ENCODE measurements at regions not wholly inside any gene's neighbourhood (a gene's known extent, or its start where the extent isn't known, plus 50 kb on each side); places are given as distances from the start of the nearest gene placed in this dataset.
"Not testable (repeated sequence)": the region's sequence is repeated elsewhere in the genome, so short reads cannot be mapped to it uniquely, and the experiment has no call there.

DNA sequence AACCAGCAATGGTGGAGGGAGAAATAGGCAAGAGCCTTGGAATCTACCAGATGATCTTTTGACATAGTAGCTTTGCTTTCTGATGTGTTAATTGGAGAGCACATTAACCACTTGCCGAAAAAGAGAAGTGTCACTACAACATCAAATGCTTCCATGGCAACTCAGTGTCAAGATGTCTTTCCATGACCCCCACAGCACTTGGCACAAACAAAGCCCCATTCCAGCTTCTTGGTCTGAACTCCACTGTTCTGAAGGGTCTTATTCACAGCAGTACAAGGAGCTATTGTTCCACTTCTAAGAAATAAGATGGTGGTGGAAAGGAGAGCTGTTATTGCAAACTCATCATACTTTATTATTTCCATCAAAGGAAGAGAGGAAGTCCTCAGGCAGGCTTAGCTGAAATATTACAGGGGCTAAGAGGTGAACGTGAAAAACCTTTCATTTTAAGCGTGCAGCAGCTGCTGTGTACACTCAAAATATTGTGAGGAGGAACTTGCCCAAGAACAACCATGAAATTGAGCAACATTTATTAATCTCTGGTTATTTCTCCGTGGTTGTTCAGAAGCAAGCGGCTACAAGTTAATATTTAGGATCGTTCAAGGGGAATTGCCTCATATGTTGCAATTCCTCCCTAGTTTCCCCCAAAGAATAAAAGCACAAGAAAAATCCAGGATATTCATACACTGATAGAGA, 354.8 kb upstream of the CELF2 start:
- no peak for DNase-seq

DNA sequence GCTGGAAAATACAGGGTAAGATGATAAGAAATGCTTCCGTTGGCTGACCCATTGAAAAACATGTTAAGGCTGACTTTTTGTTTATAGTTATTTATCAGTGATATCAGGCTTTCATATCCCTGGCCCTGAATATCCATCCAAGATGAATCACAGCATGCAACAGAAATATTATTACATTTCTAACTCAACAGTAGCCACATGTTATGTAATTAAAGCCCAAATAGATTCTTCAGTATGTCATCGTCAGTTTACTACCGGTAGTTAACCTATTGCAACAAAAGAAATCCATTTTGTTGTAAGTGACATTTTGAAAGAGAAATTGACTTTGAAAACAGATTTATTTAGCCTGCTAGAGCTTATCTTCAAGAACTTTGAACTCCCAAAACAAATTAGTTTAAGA, 354.1 kb upstream of the CELF2 start:
- no peak for DNase-seq

DNA sequence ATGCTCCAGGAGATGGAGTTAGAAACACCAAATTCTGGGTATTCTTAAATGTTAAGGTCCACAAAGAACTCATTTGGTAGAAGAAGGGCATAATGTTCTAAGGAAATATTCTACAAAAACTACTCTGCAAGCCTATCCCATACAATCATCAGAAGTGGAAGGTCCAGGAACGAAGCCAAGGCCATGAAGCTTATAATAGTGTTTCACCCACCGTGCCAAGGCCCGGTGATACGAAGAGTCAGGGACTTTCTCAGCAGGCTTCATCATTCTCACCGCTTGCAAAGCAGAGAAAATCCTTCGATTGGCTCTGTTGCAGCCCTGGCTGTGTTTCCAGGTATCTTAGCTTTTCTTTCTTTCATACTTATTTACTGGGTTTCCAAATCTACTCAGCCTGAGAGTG, 351.9 kb upstream of the CELF2 start:
- no peak for DNase-seq

DNA sequence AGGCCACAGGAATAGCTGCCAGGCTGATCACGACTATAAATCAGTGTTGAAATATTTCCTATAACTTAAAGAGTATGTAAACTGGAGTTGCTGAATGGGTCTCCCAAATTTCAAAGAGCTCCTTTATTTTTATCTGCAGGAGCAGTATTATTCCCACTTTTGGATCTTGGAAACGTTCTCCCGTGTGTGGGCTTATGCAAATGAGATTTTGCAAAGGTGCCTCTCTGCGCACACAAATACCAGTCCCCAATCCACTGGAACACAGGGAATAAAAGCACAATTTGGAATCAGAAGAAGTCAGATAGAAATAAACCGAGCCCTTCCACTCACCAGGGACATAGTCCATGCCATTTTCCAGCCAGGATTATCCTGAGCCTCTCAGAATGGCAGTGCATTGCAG, 350.2 kb upstream of the CELF2 start:
- DNase-seq: no peak

DNA sequence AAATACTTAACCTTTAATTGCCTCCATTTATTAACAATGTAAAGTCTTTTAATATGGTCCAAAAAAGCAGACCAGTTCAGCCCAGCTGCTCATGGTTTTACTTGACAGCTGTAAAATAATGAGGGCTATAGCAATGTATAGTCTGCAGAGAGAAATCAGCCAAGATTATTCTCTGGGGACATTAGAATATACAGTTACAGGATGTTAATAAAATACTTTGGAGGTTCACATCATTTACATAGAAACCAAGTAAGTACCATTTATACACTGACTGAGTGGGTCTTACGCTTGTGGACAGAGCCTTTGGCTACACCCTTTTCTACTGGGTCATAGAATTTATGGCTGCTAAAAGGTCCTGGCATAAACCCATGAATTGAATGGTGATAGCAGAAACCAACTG, 340.7 kb upstream of the CELF2 start:
- no peak for DNase-seq

DNA sequence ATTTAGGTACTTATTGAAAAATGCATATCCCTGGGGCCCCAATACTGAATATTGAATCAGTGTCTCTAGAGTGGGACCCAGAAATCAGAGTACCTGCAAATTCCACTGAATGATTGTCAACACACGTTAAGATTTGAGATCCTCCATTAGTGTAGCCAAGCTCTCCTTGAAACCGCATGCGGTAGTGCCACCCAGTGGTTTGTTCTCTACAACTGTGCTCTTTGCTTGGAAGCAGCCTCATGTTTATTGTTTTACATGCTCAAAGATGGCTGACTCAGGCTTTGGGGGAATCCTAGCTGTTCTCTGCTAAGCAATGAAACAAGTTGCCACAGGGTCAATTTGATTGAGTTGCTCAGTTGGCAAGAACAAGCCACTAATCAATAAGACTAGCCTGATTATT, 340.2 kb upstream of the CELF2 start:
- DNase-seq: no peak

DNA sequence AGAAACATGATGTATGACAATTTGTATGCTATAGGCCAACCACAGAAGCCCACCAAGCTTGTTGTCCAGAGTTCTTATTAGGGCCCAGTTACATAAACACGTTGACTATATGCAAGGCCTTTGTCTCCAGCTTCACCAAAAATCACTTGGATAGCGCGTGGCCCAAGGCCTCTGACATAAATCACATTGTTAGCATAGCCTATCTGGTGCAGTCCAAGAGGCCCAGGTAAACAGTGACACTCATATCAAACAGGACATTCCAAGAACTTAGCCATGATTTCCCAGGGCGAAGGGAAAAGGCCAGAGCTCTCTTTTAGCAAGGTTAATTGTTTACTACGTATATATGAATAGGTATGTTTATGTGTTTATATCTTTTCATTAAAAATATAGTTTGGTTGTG, 337.2 kb upstream of the CELF2 start:
- no peak for DNase-seq

DNA sequence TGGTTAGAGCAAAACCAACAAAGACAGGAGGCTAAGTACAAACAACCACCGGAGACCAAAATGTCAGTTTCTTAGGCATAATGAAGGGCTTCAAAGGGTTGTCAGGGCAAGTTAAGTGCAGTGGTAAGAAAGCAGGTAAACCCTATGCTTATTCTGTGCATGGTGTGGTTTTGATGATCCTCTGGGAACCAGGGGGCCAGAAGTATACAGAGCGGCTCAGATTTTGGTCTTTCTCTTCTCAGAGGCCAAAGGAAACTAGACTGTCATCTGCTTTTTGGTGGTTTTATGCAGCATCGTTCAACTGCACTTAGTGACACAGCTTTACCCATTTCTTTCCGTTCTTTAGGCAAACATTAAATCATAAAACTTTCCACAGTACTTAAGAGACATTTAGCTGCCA, 332.7 kb upstream of the CELF2 start:
- DNase-seq: no peak

DNA sequence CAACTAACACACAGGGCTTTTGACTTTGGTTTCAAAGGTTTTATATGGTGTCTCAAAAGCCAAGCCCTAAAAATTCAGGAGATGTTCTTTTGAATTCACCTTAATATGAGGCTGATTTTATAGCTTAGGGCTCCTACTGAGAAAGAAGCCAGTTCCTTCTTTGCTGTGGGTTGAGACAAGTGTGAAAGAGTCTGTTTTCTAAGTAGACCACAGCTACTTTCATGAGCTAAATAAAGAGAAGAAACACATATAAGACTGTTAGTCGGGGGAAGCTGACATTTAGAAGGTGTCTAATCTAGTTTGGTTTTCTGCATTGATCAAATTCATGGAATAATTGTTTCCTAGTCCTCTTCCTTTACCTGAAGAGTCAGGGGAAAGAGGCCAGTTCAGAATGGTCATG, 332.1 kb upstream of the CELF2 start:
- no peak for DNase-seq

DNA sequence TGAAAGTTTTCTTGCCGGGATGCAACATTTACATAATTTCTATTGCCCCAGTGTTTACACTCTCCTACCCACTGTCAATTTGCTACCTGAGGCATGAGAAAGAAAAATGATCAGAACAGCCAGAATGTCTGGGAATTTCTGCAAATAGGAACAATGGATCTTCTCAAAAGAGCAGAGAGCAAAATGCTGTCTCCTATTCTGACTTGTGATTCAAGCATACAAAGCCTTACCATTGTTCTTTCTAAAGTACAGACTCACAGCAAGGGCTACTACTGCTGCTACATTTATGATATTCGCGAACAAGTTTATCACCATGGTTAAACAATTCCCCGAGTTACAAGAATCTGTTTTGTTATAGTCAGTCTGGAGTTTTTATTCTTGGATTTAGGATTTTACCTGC, 329.9 kb upstream of the CELF2 start:
- no peak for DNase-seq

DNA sequence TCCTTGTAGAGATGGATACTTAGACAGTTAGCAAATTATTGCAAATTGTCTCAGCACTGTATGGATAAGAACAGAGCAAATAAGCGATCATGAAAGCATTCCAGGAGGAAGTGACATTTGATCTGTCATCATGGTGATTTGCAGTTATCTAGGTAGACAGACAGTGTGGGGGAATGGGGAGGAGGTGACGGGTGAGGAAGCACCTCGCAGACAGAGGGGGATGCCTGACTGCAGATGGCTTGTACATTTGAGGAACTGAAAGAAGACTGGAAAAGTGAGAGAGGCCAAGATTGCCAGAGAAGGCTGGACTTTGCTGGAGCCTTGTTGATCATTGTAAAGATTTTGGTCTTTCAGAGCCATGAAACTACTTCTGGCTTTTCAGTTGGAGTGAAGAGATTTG, 318.2 kb upstream of the CELF2 start:
- DNase-seq: no peak

DNA sequence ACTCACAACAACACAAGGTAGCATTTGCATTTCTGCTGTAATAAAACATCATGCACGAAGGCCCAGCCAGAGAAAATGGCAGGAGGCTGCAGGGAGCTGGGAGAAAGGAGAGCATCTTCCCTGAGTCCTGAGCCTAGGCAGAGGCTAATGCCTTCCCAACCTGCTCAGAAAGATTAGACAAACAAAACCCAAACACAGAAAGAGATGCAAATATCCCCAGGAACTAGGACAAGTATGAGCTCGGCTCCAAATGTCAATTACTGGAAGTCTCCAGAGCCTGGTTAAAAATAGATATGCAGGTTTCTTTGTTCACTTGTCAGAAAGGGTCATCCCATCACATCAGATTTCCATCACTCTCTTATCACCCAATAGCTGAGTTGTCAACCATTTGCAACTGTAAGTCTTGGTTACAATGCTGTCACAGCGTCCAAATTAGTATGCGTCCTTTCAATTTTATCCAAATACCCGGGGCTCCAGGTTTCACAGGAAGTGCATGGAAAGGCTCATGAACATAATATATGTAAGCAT, 316.5 kb upstream of the CELF2 start:
- DNase-seq: no peak

DNA sequence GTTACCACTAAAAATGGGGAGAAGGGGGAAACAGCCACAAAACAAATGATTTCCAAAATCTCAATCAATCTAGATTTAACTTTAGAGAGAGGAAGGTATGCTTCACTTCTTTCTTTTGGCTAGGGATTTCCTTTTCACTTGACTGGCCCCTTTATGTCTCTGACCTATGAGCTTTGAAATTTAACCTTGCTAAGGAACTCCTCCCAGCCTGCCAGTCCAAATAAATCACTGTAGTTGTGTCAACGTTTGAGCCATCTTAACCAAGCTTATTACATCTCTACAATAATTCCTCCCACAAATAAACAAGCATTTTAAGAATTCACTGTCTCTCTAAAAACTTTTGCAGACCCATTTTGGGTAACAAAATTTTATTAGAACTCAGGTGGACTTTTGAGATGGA, 315.5 kb upstream of the CELF2 start:
- DNase-seq: no peak

DNA sequence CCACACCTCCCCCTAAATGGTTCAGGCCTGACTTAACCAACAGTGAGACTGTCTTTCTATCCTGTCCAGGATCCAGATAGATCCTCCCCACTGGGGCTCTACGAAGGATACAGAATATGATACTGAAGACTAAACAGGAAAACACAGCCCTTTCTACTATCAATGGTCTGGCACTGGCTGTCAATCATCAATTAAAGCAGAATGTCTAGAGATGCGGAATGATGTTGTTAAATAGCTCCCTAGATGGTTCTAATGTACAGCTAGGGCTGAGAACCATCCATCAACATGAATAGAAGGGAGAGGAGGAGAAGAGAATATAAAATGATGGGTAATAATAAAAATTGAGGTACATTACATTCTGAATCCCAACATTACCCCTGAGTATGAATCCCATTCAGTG, 314.3 kb upstream of the CELF2 start:
- no peak for DNase-seq

DNA sequence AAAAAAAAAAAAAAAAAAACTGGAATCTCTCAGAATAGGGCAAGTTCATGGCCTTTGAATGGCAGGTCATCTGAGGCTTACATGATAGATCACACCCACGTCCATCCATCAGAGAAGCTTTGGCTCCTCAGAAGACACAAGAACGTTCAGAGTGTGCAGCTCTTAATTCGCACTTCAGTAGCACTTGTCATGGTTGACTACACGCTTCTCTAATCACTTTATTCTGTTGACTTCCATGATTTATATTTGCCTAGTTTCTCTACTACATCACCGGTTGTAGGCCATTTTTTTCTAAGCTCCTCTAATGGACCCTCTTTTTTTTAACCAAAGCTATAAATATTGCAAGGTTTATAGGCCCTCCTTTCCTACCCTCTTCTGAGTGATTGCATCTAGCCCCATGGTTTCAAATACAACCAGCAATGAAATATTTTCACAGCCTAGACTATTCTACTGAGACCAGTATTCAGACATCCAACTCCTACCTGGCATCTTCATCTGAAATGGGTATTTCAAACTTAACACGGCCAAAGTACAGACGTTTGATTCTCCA, 305.4 kb upstream of the CELF2 start:
- DNase-seq: no peak

DNA sequence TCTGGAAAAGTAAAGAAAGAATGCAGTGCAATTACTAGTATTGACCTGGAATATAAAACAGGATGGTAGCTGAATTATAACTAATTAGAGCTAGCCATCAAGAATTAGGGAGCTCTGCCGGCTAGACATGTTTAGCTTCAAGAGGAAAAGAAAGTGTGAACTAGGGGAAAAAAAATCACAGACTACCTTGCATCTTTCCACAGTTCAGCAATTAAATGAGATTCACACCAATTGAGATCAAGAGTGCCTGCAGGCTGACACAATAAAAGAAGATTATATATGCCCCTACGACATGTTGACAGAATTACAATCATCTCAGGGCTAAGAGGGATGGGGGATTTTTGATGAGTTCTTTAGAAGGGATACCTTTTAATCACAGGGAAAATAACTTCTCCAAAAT, 303.3 kb upstream of the CELF2 start:
- no peak for DNase-seq

DNA sequence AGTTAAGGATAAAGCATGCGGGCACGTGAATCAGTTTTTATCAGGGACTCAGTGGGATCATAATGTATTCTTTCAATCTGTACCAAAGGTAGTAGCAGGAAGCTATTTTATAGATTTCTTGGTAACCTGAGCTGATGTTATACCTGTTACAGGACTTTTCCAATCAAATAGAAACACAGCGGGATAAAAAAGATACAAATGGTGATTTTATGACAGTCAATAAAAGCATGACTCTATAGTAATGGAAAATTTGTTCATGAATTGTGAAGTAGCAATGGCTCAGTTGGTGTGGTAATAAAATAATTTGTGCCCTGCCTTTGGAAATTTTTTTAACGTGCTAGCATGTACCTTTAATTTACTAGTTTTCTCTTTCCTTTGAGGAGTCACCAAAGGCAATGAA, 300.7 kb upstream of the CELF2 start:
- DNase-seq: no peak

DNA sequence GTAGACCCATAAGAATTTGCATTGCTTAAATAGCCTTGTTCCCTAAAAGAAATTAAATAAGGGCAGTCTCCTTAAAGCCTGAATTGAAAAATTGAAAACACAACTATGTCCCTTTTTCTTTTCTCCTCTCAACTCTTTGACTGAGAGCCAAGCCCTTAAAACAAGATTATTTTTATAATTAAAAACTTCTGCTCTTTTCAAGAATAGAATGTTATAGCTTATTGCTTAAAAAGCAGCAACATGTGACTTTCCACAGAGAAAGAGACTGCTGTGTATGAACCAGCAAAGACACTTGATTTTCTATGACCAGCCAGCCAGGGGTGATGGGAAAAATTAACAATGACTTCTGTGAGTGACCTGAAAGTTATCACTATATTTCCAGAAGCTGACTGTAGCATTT, 295.2 kb upstream of the CELF2 start:
- no peak for DNase-seq

DNA sequence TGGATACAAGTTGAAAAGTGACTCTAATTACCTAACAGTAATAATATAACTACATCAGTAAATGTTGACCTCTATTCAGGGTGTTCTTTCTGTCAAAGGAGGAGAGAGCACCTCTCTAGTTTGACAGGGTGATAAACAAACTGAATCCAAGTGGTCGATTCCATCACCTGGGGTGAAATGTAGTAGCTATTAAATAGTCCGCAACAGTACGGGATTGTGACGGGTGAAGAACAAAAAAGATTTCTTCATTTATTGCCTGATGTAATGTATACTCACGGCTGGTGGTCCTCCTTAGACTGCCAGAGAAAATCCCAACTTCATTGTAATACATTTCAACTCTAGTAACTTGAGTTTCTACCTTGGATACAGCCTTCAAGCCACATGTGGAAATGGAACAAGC, 292.5 kb upstream of the CELF2 start:
- no peak for DNase-seq

DNA sequence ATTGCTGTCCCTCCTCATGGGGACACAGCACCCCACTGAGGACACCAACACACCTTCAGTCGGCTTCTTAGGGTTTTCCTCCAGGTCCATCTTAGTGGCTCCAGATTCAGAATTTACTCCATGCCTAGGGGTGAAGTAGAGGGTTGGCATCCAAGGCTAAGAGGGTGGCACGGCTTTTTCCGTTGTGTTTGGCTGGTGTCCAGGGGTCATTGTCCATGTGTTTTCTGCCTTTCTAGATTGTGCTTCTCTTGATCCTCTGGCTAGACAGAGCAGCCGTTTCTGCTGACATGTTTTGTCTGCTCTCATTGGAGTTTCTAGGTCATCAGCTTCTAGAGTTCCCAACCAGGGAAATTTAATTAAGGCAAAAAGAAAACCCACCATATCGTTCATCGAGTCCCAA, 291.6 kb upstream of the CELF2 start:
- no peak for DNase-seq

DNA sequence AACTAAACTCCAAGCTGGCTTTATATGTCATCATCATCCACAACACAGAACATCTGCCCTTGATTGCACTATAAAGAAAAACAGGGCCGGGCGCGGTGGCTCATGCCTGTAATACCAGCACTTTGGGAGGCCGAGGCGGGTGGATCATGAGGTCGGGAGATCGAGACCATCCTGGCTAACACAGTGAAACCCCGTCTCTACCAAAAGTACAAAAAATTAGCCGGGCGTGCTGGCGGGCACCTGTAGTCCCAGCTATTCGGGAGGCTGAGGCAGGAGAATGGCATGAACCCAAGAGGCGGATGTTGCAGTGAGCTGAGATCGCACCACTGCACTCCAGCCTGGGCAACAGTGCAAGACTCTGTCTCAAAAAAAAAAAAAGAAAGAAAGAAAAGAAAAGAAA, 290.3 kb upstream of the CELF2 start:
- DNase-seq: not testable (repeated sequence)

DNA sequence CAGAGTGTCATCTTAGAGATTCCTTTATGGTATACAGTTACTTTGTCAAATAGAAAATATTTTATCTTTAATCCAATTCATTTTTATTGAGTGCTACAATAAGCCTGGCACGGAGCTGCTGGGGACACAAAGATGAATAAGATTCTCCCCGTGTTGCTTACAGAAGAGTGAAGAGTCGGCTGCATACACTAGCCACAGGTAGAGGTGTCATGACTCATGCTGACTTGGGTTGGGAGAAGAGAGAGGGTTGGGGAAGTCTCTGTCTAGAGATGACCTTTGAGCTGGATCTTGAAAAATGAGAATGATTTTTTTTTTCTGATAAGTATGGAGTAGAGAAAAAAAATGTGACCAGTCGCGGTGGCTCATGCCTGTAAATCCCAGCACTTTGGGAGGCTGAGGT, 289.9 kb upstream of the CELF2 start:
- no peak for DNase-seq

DNA sequence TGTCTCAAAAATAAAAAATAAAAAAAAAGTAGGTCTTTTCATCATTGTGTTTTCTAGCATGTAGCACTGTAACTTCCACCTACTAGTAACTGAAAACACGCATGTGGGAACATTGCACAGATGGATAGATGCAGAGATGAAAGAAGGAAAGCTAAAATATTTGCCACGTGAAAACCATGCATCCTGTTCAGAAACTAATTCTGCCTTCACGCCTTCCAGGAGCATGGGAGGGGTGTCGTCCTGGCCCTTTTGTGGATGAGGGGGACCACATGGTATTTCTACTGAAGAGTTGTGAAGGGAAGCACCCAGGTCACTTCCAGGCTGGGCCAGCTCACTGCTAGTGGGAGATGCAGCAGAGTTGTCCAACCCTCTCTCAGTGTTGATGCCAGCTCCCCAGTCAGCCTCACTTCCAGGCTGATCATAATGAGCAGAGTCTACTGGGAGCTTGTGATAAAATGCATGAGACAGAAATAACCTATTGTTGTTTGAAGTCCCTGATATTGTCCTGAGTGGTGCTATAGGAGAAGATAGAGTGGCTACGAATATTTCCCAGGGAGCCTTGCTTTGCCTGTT, 287.1 kb upstream of the CELF2 start:
- no peak for DNase-seq

DNA sequence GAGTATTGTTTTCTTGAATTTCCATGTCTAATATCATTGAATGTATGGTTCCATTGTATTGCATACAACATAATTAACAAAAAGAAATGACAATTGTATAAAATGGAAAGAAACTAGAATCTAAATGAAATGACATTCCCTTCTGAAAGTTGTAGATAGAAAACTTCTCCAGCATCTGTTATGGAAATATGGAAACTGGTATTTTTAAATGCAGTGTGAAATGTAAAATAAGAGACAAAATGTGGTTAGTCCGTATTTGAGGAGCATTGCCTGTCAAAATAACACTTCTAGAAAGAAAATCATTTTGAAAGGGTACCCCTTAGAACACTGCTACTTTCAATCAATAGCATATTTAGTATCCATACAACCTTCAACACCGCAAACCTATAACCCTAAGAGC, 286.3 kb upstream of the CELF2 start:
- DNase-seq: no peak

Data from NCI-H2171 treated with DMSO at 0.1 percent for 48 hours (cell line).